Stromal cell of bone marrow (primary cell): ENCODE measurements at regions not wholly inside any gene's neighbourhood (a gene's known extent, or its start where the extent isn't known, plus 50 kb on each side); places are given as distances from the start of the nearest gene placed in this dataset.

Source experiments
- DNase-seq: peaks from one replicate; pipeline ENCODE4 v3.0.0-alpha.2; 2012; ENCODE audit warnings: low read depth

- no peak for DNase-seq
Observed at GRCh38 chr2:152974146-152974545, 255.7 kb downstream of the ARL6IP6 start.

- DNase-seq: no peak
Observed at GRCh38 chr2:152971685-152972084, 253.3 kb downstream of the ARL6IP6 start.

GRCh38 chr2:152962446-152962845, 244.0 kb downstream of the ARL6IP6 start:
- DNase-seq: no peak

GRCh38 chr2:152961351-152961750, 242.9 kb downstream of the ARL6IP6 start:
- no peak for DNase-seq

- no peak for DNase-seq
Observed at GRCh38 chr2:152950126-152950525, 231.7 kb downstream of the ARL6IP6 start.

GRCh38 chr2:152944099-152944498, 225.7 kb downstream of the ARL6IP6 start:
- no peak for DNase-seq

GRCh38 chr2:152942940-152943440, 224.6 kb downstream of the ARL6IP6 start:
- no peak for DNase-seq

- DNase-seq: no peak
Observed at GRCh38 chr2:152930501-152930900, 212.1 kb downstream of the ARL6IP6 start.

GRCh38 chr2:152929628-152930027, 211.2 kb downstream of the ARL6IP6 start:
- DNase-seq: no peak

- DNase-seq: peak; percentile 8
Observed at GRCh38 chr2:152925547-152926448, 207.4 kb downstream of the ARL6IP6 start.

- no peak for DNase-seq
Observed at GRCh38 chr2:152924722-152925121, 206.3 kb downstream of the ARL6IP6 start.

GRCh38 chr2:152924219-152924618, 205.8 kb downstream of the ARL6IP6 start:
- DNase-seq: no peak

- DNase-seq: no peak
Observed at GRCh38 chr2:152920846-152921245, 202.4 kb downstream of the ARL6IP6 start.

- no peak for DNase-seq
Observed at GRCh38 chr2:152910970-152911369, 192.6 kb downstream of the ARL6IP6 start.

GRCh38 chr2:152907046-152907445, 188.6 kb downstream of the ARL6IP6 start:
- DNase-seq: no peak

GRCh38 chr2:152894051-152894450, 175.6 kb downstream of the ARL6IP6 start:
- no peak for DNase-seq

GRCh38 chr2:152890736-152891135, 172.3 kb downstream of the ARL6IP6 start:
- DNase-seq: no peak

GRCh38 chr2:152883951-152884487, 165.6 kb downstream of the ARL6IP6 start:
- DNase-seq: no peak

- DNase-seq: no peak
Observed at GRCh38 chr2:152881527-152881926, 163.1 kb downstream of the ARL6IP6 start.

GRCh38 chr2:152879275-152879674, 160.9 kb downstream of the ARL6IP6 start:
- no peak for DNase-seq

- DNase-seq: no peak
Observed at GRCh38 chr2:152875701-152876695, 157.6 kb downstream of the ARL6IP6 start.

- no peak for DNase-seq
Observed at GRCh38 chr2:152874955-152875354, 156.5 kb downstream of the ARL6IP6 start.
